Stomach (tissue), 8 donors: ENCODE measurements at regions not wholly inside any gene's neighbourhood (a gene's known extent, or its start where the extent isn't known, plus 50 kb on each side); places are given as distances from the start of the nearest gene placed in this dataset.

ENCODE experiments used
- DNase-seq, 2 donors: peaks; one replicate each; pipeline versions ENCODE4 v3.0.0 to v3.0.0-alpha.2; 2013 to 2019
- H3K27ac ChIP-seq, 5 donors: fragments of 200-600 bp in 4 of 5; sonication (generic) in 4 of 5; one replicate each; pipeline ENCODE4 v1.5.1; 2013 to 2019; ENCODE audit warnings: mild to moderate bottlenecking in 1 of 5, moderate library complexity in 1 of 5
- H3K27me3 ChIP-seq, 3 donors: fragments of 200-600 bp; sonication (generic); one replicate each; pipeline ENCODE4 v1.5.1; 2017 to 2019; ENCODE audit warnings: mixed run types in 1 of 3
- H3K36me3 ChIP-seq, 4 donors: fragments of 200-600 bp; sonication (generic); 1 replicate in 3 of 4; 2 replicates in 1 of 4; pipeline ENCODE4 v1.5.1; 2016 to 2019
- H3K4me1 ChIP-seq, 4 donors: fragments of 200-600 bp; sonication (generic); one replicate each; pipeline ENCODE4 v1.5.1; 2016 to 2019
- H3K4me3 ChIP-seq, 4 donors: fragments of 200-600 bp; sonication (generic) in 3 of 4; one replicate each; pipeline ENCODE4 v1.5.1; 2016 to 2019; ENCODE audit warnings: mild to moderate bottlenecking in 1 of 4
- H3K9me3 ChIP-seq, 4 donors: fragments of 200-600 bp; sonication (generic); one replicate each; pipeline ENCODE4 v1.5.1; 2016 to 2019
- CTCF ChIP-seq, 7 experiments: fragments of 450-650 bp in 4 of 7; fragments of 200-600 bp in 3 of 7; sonication (generic) in 3 of 7; IDR thresholded peaks; one replicate each; pipeline ENCODE4 v1.5.1; 2016 to 2019; ENCODE audit warnings: antibody characterized with exemption in 7 of 7, control low read depth in 2 of 7, mild to moderate bottlenecking in 1 of 7
- EP300 ChIP-seq: sonication (generic); formaldehyde crosslinking; IDR thresholded peaks from one replicate; pipeline ENCODE4 v1.6.1; 2017; ENCODE audit warnings: antibody characterized with exemption
- POLR2A ChIP-seq, 4 donors: fragments of 450-650 bp; IDR thresholded peaks; one replicate each; pipeline ENCODE4 v1.6.1; 2016; ENCODE audit warnings: antibody characterized with exemption in 4 of 4, control low read depth in 2 of 4, mild to moderate bottlenecking in 1 of 4, moderate library complexity in 1 of 4
- POLR2AphosphoS5 ChIP-seq, 3 donors: sonication (generic); formaldehyde crosslinking; IDR thresholded peaks; one replicate each; pipeline ENCODE4 v1.6.1; 2016; ENCODE audit warnings: antibody characterized with exemption in 3 of 3
- WGBS, 5 donors: extraction: QIAGEN DNeasy Blood & Tissue Kit in 3 of 5; methylation state at CpG; one replicate each; pipeline versions ENCODE4 v1.1.5 to v1.1.7; 2013 to 2018; 5-methylcytosine and 5-hydroxymethylcytosine counted together
- intact Hi-C: fragments of 100-400 bp; cut with DNase I; formaldehyde crosslinking; loops from one replicate; pipeline ENCODE4 v1.15.1; 2023; ENCODE audit warnings: low total_unique reads
- donor health status: healthy with polysubstance abuse.
- donor health status: Bipolar disorder and iron deficiency.
- donor health status: healthy.

- TF ChIP-seq POLR2AphosphoS5 (IDR thresholded peaks at IDR 0.05) (no peak), POLR2A (IDR thresholded peaks at IDR 0.05) (no peak), EP300 (no peak), CTCF (IDR thresholded peaks at IDR 0.05) (no peak)
- Histone ChIP-seq H3K4me1 (no peaks in the 10 kb centered on the region), H3K36me3 (no peaks in the 10 kb centered on the region), H3K9me3 (no peaks in the 10 kb centered on the region), H3K27ac (no peak overlapping the region), H3K27me3 (no peaks in the 10 kb centered on the region), H3K4me3 (no peak overlapping the region)
- intact Hi-C loops = no loop called here
- DNase-seq = no peak
- WGBS, 5 donors = 65 to 76% (median 68%) methylated on average over 3 of the region's 3 CpGs
Observed at GRCh38 chr16:72409423-72409822, 237.5 kb upstream of the PMFBP1 start.

- Histone ChIP-seq H3K27me3 (no peaks in the 10 kb centered on the region), H3K4me1 (no peaks in the 10 kb centered on the region), H3K9me3 (no peaks in the 10 kb centered on the region), H3K36me3 (no peaks in the 10 kb centered on the region), H3K4me3 (no peak overlapping the region), H3K27ac (no peak overlapping the region)
- no peak for TF ChIP-seq EP300
- TF ChIP-seq CTCF (IDR thresholded peaks at IDR 0.05) = no peak
- TF ChIP-seq POLR2A (IDR thresholded peaks at IDR 0.05) = no peak
- no peak for TF ChIP-seq POLR2AphosphoS5 (IDR thresholded peaks at IDR 0.05)
- DNase-seq = no peak
- WGBS, 5 donors = 86 to 94% (median 90%) methylated on average over 1 of the region's 1 CpG
- intact Hi-C loops = no loop called here
Observed at GRCh38 chr16:72406390-72406789, 234.4 kb upstream of the PMFBP1 start.

- Histone ChIP-seq H3K4me1 (no peaks in the 10 kb centered on the region), H3K27ac (no peak overlapping the region), H3K36me3 (no peaks in the 10 kb centered on the region), H3K4me3 (no peak overlapping the region), H3K9me3 (no peaks in the 10 kb centered on the region), H3K27me3 (no peaks in the 10 kb centered on the region)
- DNase-seq = no peak
- intact Hi-C loops = no loop called here
- no peak for TF ChIP-seq POLR2A (IDR thresholded peaks at IDR 0.05)
- TF ChIP-seq POLR2AphosphoS5 (IDR thresholded peaks at IDR 0.05) = no peak
- no peak for TF ChIP-seq CTCF (IDR thresholded peaks at IDR 0.05)
- TF ChIP-seq EP300 = no peak
Observed at GRCh38 chr16:72404299-72404698, 232.3 kb upstream of the PMFBP1 start.

- Histone ChIP-seq H3K9me3 (no peaks in the 10 kb centered on the region), H3K4me1 (no peaks in the 10 kb centered on the region), H3K27ac (no peak overlapping the region), H3K36me3 (no peaks in the 10 kb centered on the region), H3K27me3 (no peaks in the 10 kb centered on the region), H3K4me3 (no peak overlapping the region)
- no peak for DNase-seq
- TF ChIP-seq EP300 (no peak), POLR2AphosphoS5 (IDR thresholded peaks at IDR 0.05) (no peak), CTCF (IDR thresholded peaks at IDR 0.05) (no peak), POLR2A (IDR thresholded peaks at IDR 0.05) (no peak)
- intact Hi-C loops = no loop called here
Observed at GRCh38 chr16:72401084-72401361, 229.1 kb upstream of the PMFBP1 start.
